K562 (cell line): ENCODE measurements at regions not wholly inside any gene's neighbourhood (a gene's known extent, or its start where the extent isn't known, plus 50 kb on each side); places are given as distances from the start of the nearest gene placed in this dataset.
"Not testable (repeated sequence)": the region's sequence is repeated elsewhere in the genome, so short reads cannot be mapped to it uniquely, and the experiment has no call there.

Source experiments
- ATAC-seq: fragments of 200-7000 bp; cut with Tn5 transposase; 3 replicates; pipeline ENCODE4 v1.9.1; 2020; ENCODE audit warnings: moderate library complexity
- BruUV-seq: library from RNA; stranded (reverse); fragments of 400-500 nt; replicated peaks from 2 replicates; lab custom pipeline; 2021; lab: Mats Ljungman, UMichigan
- CTCF ChIA-PET: fragments of 300-600 bp; formaldehyde crosslinking; extraction: SDS; loops from one replicate; lab custom pipeline; 2021; ENCODE audit warnings: low intra/inter-chr PET ratio; lab: Yijun Ruan, JAX
- POLR2A ChIA-PET: fragments of 300-600, 350-650 bp; sonication (Branson Sonifier 250); formaldehyde crosslinking; extraction: SDS; loops from one replicate; lab custom pipeline; 2021; ENCODE audit warnings: antibody characterized with exemption, inconsistent platforms; lab: Yijun Ruan, JAX
- DNase-seq, 4 experiments: peaks; one replicate each; pipeline versions ENCODE4 v3.0.0 to v3.0.0-alpha.2; 2011 to 2018; ENCODE audit warnings: low spot score in 3 of 4, mixed read lengths in 3 of 4; ENCODE audit errors: extremely low read depth in 1 of 4
- FAIRE-seq: peaks from 2 replicates; lab custom pipeline; 2011; peaks lifted over from hg19 to GRCh38; lab: Jason Lieb, UNC
- H2AFZ ChIP-seq: 2 replicates; pipeline ENCODE4 v1.6.0; 2011; ENCODE audit warnings: low read depth, low read length, control low read depth, inconsistent platforms
- H3K27ac ChIP-seq: fragments of 200-600 bp; 3 replicates; pipeline ENCODE4 v1.8.0; 2011; ENCODE audit warnings: low read depth, mild to moderate bottlenecking, control low read depth, inconsistent platforms, low read length, moderate library complexity, mixed read lengths; ENCODE audit errors: extremely low read depth
- H3K27me3 ChIP-seq, 2 experiments: fragments of 300-600 bp in 1 of 2; 2 replicates in 1 of 2; 3 replicates in 1 of 2; pipeline versions ENCODE4 v1.6.0 to v1.8.0; 2011; ENCODE audit warnings: inconsistent platforms in 2 of 2, low read length in 2 of 2, mild to moderate bottlenecking in 1 of 2, mixed read lengths in 1 of 2, moderate library complexity in 1 of 2; ENCODE audit not compliant: control insufficient read depth in 2 of 2, insufficient read depth in 2 of 2
- H3K36me3 ChIP-seq: fragments of 300-600 bp; 3 replicates; pipeline ENCODE4 v1.8.0; 2011; ENCODE audit warnings: mild to moderate bottlenecking, low read length, inconsistent platforms; ENCODE audit not compliant: control insufficient read depth, insufficient read depth
- H3K4me1 ChIP-seq, 2 experiments: fragments of 200-600 bp in 1 of 2; replicated peaks in 1 of 2; 2 replicates in 1 of 2; 3 replicates in 1 of 2; pipeline versions ENCODE4 v1.5.1 to v1.8.0; 2011; ENCODE audit warnings: inconsistent platforms in 2 of 2, low read length in 2 of 2, mild to moderate bottlenecking in 1 of 2, mixed read lengths in 1 of 2, moderate library complexity in 1 of 2; ENCODE audit not compliant: control insufficient read depth in 2 of 2, insufficient read depth in 2 of 2
- H3K4me2 ChIP-seq: 2 replicates; pipeline ENCODE4 v1.6.1; 2011; ENCODE audit warnings: low read length, control low read depth, inconsistent platforms, mixed read lengths; ENCODE audit not compliant: insufficient read depth
- H3K4me3 ChIP-seq: fragments of 200-600 bp; sonication (generic), shearing (Covaris generic); 2 replicates; pipeline ENCODE4 v1.5.1; 2016; ENCODE audit warnings: control low read depth, inconsistent platforms
- H3K79me2 ChIP-seq: fragments of 200-600 bp; 3 replicates; pipeline ENCODE4 v1.8.0; 2011; ENCODE audit warnings: low read length, inconsistent platforms; ENCODE audit not compliant: control insufficient read depth, insufficient read depth
- H3K9ac ChIP-seq, 2 experiments: 2 replicates each; pipeline versions ENCODE4 v1.6.0 to v1.6.1; 2011; ENCODE audit warnings: low read depth in 2 of 2, low read length in 2 of 2, control low read depth in 1 of 2, inconsistent platforms in 1 of 2, mild to moderate bottlenecking in 1 of 2, mixed read lengths in 1 of 2; ENCODE audit not compliant: insufficient read depth in 1 of 2
- H3K9me1 ChIP-seq: one replicate; pipeline ENCODE4 v1.6.0; 2011; ENCODE audit warnings: inconsistent platforms, mild to moderate bottlenecking, low read length, moderate library complexity; ENCODE audit not compliant: control insufficient read depth, insufficient read depth
- H3K9me3 ChIP-seq: replicated peaks from 2 replicates; pipeline ENCODE4 v1.5.1; 2011; ENCODE audit warnings: low read depth, low read length, inconsistent platforms; ENCODE audit not compliant: control insufficient read depth, insufficient read depth
- H4K20me1 ChIP-seq: replicated peaks from 2 replicates; pipeline ENCODE4 v1.6.1; 2011; ENCODE audit warnings: low read length, inconsistent platforms, mixed read lengths; ENCODE audit not compliant: control insufficient read depth, insufficient read depth
- BACH1 ChIP-seq: fragments of 200-800 bp; sonication (Bioruptor generic); IDR thresholded peaks from 2 replicates; pipeline ENCODE4 v1.6.1; 2016; ENCODE audit warnings: missing genetic modification characterization, missing compliant biosample characterization
- HMG20B ChIP-seq: fragments of 250-450 bp; sonication (Bioruptor Pico); IDR thresholded peaks from 2 replicates; pipeline ENCODE4 v1.5.0; 2021; ENCODE audit warnings: mild to moderate bottlenecking
- RREB1 ChIP-seq: fragments of 250-450 bp; sonication (Bioruptor Pico); IDR thresholded peaks from 2 replicates; pipeline ENCODE4 v1.4.0; 2020
- SAFB ChIP-seq: fragments of 200-400 bp; formaldehyde crosslinking; IDR thresholded peaks from 2 replicates; pipeline ENCODE4 v1.6.1; 2017; ENCODE audit warnings: low read depth, low read length, borderline replicate concordance
- ZFP30 ChIP-seq: fragments of 250-450 bp; sonication (Bioruptor Pico); IDR thresholded peaks from 2 replicates; pipeline ENCODE4 v1.8.0; 2022; ENCODE audit warnings: moderate library complexity, mild to moderate bottlenecking, inconsistent platforms, borderline replicate concordance
- WGBS: fragments of 100-300 bp; shearing (Covaris generic); methylation state at CpG from one replicate; pipeline ENCODE4 v1.1.6; 2016; ENCODE audit warnings: low coverage, mixed read lengths; ENCODE audit not compliant: insufficient coverage; ENCODE audit errors: missing lambda C conversion rate; 5-methylcytosine and 5-hydroxymethylcytosine counted together
- in situ Hi-C: fragments of 300-500 bp; cut with MboI; formaldehyde crosslinking; loops from 4 replicates; pipeline ENCODE4 v1.15.0; 2018; ENCODE audit warnings: inconsistent platforms, mixed read lengths
- intact Hi-C: fragments of 100-400 bp; cut with micrococcal nuclease; formaldehyde crosslinking; loops from 2 replicates; pipeline ENCODE4 v1.14.2; 2022
- TF ChIP-seq, protein P1 (sequence below): fragments of 450-650 bp; IDR thresholded peaks from 2 replicates; pipeline ENCODE4 v1.6.1; 2016; ENCODE audit warnings: missing biosample characterization, missing genetic modification characterization

GRCh38 chr2:125825781-125826180 lies 830.2 kb upstream of the GYPC start:
- H3K79me2 ChIP-seq, CTCF ChIA-PET, POLR2A ChIA-PET, FAIRE-seq, H3K4me2 ChIP-seq, H3K27me3 ChIP-seq, DNase-seq, ATAC-seq, H3K4me3 ChIP-seq, in situ Hi-C loops, H3K9me3 ChIP-seq, H3K36me3 ChIP-seq, H3K9me1 ChIP-seq, BruUV-seq, intact Hi-C loops, H3K9ac ChIP-seq, H4K20me1 ChIP-seq, H3K4me1 ChIP-seq, H2AFZ ChIP-seq, H3K27ac ChIP-seq: not testable (repeated sequence)
- WGBS: 0% methylated on average over 8 of the region's 9 CpGs

DNA sequence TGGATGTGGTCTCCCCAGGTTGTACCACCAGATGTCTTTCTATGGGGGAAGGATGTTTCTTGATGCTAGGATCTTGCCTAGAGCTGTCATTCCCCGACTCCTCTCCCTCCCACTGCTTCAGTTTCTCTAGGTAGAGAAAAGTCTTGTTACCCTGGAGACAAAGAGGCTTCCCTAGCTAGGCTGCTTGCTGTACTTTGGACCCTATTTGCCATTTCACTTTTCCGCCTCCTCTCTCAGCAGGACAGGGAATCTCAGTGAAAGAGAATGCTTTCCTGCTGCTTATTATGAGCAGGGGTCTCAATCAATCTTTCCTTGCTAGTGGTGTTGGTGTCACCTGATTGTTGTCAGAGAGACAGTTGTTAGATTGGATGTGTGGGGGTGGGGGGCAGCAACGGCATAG lies 818.8 kb upstream of the GYPC start:
- POLR2A ChIA-PET: no interaction called here
- no TSS peak for BruUV-seq
- no peak for FAIRE-seq
- DNase-seq: no peak
- CTCF ChIA-PET: no interaction called here
- H3K4me1 ChIP-seq: no peaks in the 10 kb centered on the region
- in situ Hi-C loops: no loop called here
- H3K36me3 ChIP-seq: no peaks in the 10 kb centered on the region
- no peak overlapping the region for H3K27ac ChIP-seq
- no peaks in the 10 kb centered on the region; the same call in 1 of the 2 replicates for H3K9me3 ChIP-seq
- intact Hi-C loops: no loop called here
- H3K27me3 ChIP-seq: no peaks in the 10 kb centered on the region
- no peak overlapping the region for H3K4me3 ChIP-seq
- ATAC-seq: no peak
- no peak overlapping the region for H3K4me2 ChIP-seq
- TF ChIP-seq SAFB (no peak), RREB1 (no peak), HMG20B (CRISPR knock-in tag) (no peak), BACH1 (tag) (no peak), ZFP30 (CRISPR knock-in tag) (no peak)
- TF ChIP-seq, protein P1, sequence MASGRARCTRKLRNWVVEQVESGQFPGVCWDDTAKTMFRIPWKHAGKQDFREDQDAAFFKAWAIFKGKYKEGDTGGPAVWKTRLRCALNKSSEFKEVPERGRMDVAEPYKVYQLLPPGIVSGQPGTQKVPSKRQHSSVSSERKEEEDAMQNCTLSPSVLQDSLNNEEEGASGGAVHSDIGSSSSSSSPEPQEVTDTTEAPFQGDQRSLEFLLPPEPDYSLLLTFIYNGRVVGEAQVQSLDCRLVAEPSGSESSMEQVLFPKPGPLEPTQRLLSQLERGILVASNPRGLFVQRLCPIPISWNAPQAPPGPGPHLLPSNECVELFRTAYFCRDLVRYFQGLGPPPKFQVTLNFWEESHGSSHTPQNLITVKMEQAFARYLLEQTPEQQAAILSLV (tag): no peak
- no peaks in the 10 kb centered on the region for H3K79me2 ChIP-seq
- no peaks in the 10 kb centered on the region for H4K20me1 ChIP-seq
- no peak overlapping the region for H2AFZ ChIP-seq
- 0% methylated on average over 3 of the region's 3 CpGs for WGBS
- H3K9me1 ChIP-seq: no peaks in the 10 kb centered on the region
- H3K9ac ChIP-seq: no peak overlapping the region
